Trophoblast cell (in vitro differentiated cells and primary cell): ENCODE measurements at regions not wholly inside any gene's neighbourhood (a gene's known extent, or its start where the extent isn't known, plus 50 kb on each side); places are given as distances from the start of the nearest gene placed in this dataset.

Experiments used
- DNase-seq, 2 donors: peaks; one replicate each; pipeline ENCODE4 v3.0.0-alpha.2; 2016
- H2AFZ ChIP-seq: 2 replicates; pipeline ENCODE4 v1.6.1; 2013; ENCODE audit warnings: low read length, moderate library complexity, mild to moderate bottlenecking; ENCODE audit not compliant: insufficient read depth, poor library complexity
- H2AK5ac ChIP-seq: 2 replicates; pipeline ENCODE4 v1.6.1; 2013; ENCODE audit warnings: mild to moderate bottlenecking, low read length
- H2BK120ac ChIP-seq: 2 replicates; pipeline ENCODE4 v1.6.1; 2013; ENCODE audit warnings: low read length, mild to moderate bottlenecking, moderate library complexity; ENCODE audit not compliant: insufficient read depth, poor library complexity
- H2BK12ac ChIP-seq: 2 replicates; pipeline ENCODE4 v1.6.1; 2013; ENCODE audit warnings: mild to moderate bottlenecking, low read length, moderate library complexity
- H2BK5ac ChIP-seq: 2 replicates; pipeline ENCODE4 v1.6.1; 2013; ENCODE audit warnings: low read length, low read depth, moderate library complexity, mild to moderate bottlenecking; ENCODE audit not compliant: poor library complexity
- H3K14ac ChIP-seq: 2 replicates; pipeline ENCODE4 v1.6.1; 2013; ENCODE audit warnings: mild to moderate bottlenecking, low read length
- H3K18ac ChIP-seq: 2 replicates; pipeline ENCODE4 v1.6.1; 2013; ENCODE audit warnings: mild to moderate bottlenecking, low read length
- H3K23ac ChIP-seq: 2 replicates; pipeline ENCODE4 v1.6.1; 2013; ENCODE audit warnings: low read length
- H3K27ac ChIP-seq: 2 replicates; pipeline ENCODE4 v1.5.1; 2013; ENCODE audit warnings: low read depth, mild to moderate bottlenecking, inconsistent platforms, low read length, moderate library complexity
- H3K27me3 ChIP-seq: 2 replicates; pipeline ENCODE4 v1.6.1; 2013; ENCODE audit warnings: inconsistent platforms, mild to moderate bottlenecking, low read length, moderate library complexity; ENCODE audit not compliant: insufficient read depth
- H3K36me3 ChIP-seq, 2 experiments: 1 replicate in 1 of 2; 2 replicates in 1 of 2; pipeline ENCODE4 v1.6.1; 2013; ENCODE audit warnings: low read length in 2 of 2, mild to moderate bottlenecking in 2 of 2, moderate library complexity in 1 of 2; ENCODE audit not compliant: insufficient read depth in 2 of 2, control insufficient read depth in 1 of 2
- H3K4ac ChIP-seq: 2 replicates; pipeline ENCODE4 v1.6.1; 2013; ENCODE audit warnings: low read depth, mild to moderate bottlenecking, low read length, moderate library complexity
- H3K4me1 ChIP-seq, 2 experiments: 1 replicate in 1 of 2; 2 replicates in 1 of 2; pipeline ENCODE4 v1.6.1; 2013; ENCODE audit warnings: low read length in 2 of 2, mild to moderate bottlenecking in 2 of 2, moderate library complexity in 1 of 2; ENCODE audit not compliant: insufficient read depth in 2 of 2, control insufficient read depth in 1 of 2
- H3K4me2 ChIP-seq: 2 replicates; pipeline ENCODE4 v1.6.1; 2013; ENCODE audit warnings: inconsistent platforms, mild to moderate bottlenecking, low read length, moderate library complexity
- H3K4me3 ChIP-seq: 2 replicates; pipeline ENCODE4 v1.5.1; 2013; ENCODE audit warnings: mild to moderate bottlenecking, low read depth, low read length, inconsistent platforms
- H3K79me1 ChIP-seq: one replicate; pipeline ENCODE4 v1.6.1; 2013; ENCODE audit warnings: low read length
- H3K79me2 ChIP-seq: 2 replicates; pipeline ENCODE4 v1.6.1; 2013; ENCODE audit warnings: low read length, mild to moderate bottlenecking; ENCODE audit not compliant: control insufficient read depth, insufficient read depth, poor library complexity
- H3K9ac ChIP-seq: 2 replicates; pipeline ENCODE4 v1.6.1; 2013; ENCODE audit warnings: mild to moderate bottlenecking, low read length
- H3K9me3 ChIP-seq: 2 replicates; pipeline ENCODE4 v1.6.1; 2013; ENCODE audit warnings: low read depth, mild to moderate bottlenecking, control low read depth, inconsistent platforms, low read length; ENCODE audit not compliant: insufficient read depth
- H4K12ac ChIP-seq: 2 replicates; pipeline ENCODE4 v1.6.1; 2013; ENCODE audit warnings: low read depth, mild to moderate bottlenecking, low read length, moderate library complexity
- H4K8ac ChIP-seq: 2 replicates; pipeline ENCODE4 v1.6.1; 2013; ENCODE audit warnings: low read depth, mild to moderate bottlenecking, low read length, moderate library complexity
- H4K91ac ChIP-seq: one replicate; pipeline ENCODE4 v1.6.1; 2013; ENCODE audit warnings: low read depth, mild to moderate bottlenecking, low read length, moderate library complexity
- WGBS: extraction: QIAGEN DNeasy Blood & Tissue Kit; methylation state at CpG from one replicate; pipeline ENCODE4 v1.1.7; 2013; ENCODE audit warnings: missing lambda C conversion rate; ENCODE audit not compliant: insufficient read length, insufficient coverage; ENCODE audit errors: extremely low coverage; 5-methylcytosine and 5-hydroxymethylcytosine counted together

GRCh38 chr11:87575088-87575487 lies 537.4 kb downstream of the TMEM135 start:
- Histone ChIP-seq H3K14ac (no peak overlapping the region), H2BK120ac (no peak overlapping the region), H3K27ac (no peak overlapping the region), H3K9me3 (no peaks in the 10 kb centered on the region), H3K9ac (no peak overlapping the region), H3K4me1 (no peaks in the 10 kb centered on the region), H3K4me2 (no peak overlapping the region), H4K91ac (no peak overlapping the region), H3K79me2 (no peaks in the 10 kb centered on the region), H3K4ac (no peak overlapping the region), H4K12ac (no peak overlapping the region), H3K79me1 (no peaks in the 10 kb centered on the region), H3K36me3 (no peaks in the 10 kb centered on the region), H3K4me3 (no peak overlapping the region), H3K23ac (no peak overlapping the region), H2BK12ac (no peak overlapping the region), H3K18ac (no peak overlapping the region), H2AFZ (no peak overlapping the region), H2BK5ac (no peak overlapping the region), H2AK5ac (no peak overlapping the region), H3K27me3 (no peaks in the 10 kb centered on the region), H4K8ac (no peak overlapping the region)
- no peak for DNase-seq

- DNase-seq: no peak
- no peak overlapping the region for H3K23ac ChIP-seq
Measured at GRCh38 chr11:87574193-87574592, 536.5 kb downstream of the TMEM135 start.

GRCh38 chr11:87573708-87574107 lies 536.0 kb downstream of the TMEM135 start:
- Histone ChIP-seq H3K79me1 (no peaks in the 10 kb centered on the region), H3K9ac (peak overlapping the region; percentile 9), H3K4ac (no peak overlapping the region), H3K4me1 (no peaks in the 10 kb centered on the region), H3K14ac (no peak overlapping the region), H2BK12ac (no peak overlapping the region), H3K79me2 (no peaks in the 10 kb centered on the region), H2AK5ac (no peak overlapping the region), H2BK5ac (no peak overlapping the region), H2AFZ (no peak overlapping the region), H3K27ac (no peak overlapping the region), H3K4me2 (no peak overlapping the region), H2BK120ac (no peak overlapping the region), H4K8ac (no peak overlapping the region), H4K12ac (no peak overlapping the region), H3K23ac (no peak overlapping the region), H3K18ac (no peak overlapping the region), H3K4me3 (no peak overlapping the region), H4K91ac (no peak overlapping the region), H3K9me3 (no peaks in the 10 kb centered on the region), H3K36me3 (no peaks in the 10 kb centered on the region), H3K27me3 (no peaks in the 10 kb centered on the region)
- WGBS: no CpG with 5 or more reads among the region's 1 CpG
- DNase-seq: no peak

More at GRCh38 chr11:87574193-87574592, 536.5 kb downstream of the TMEM135 start:
- Histone ChIP-seq H3K27me3 (no peaks in the 10 kb centered on the region), H2BK120ac (no peak overlapping the region), H3K18ac (no peak overlapping the region), H3K79me1 (no peaks in the 10 kb centered on the region), H2AK5ac (no peak overlapping the region), H3K36me3 (no peaks in the 10 kb centered on the region), H2BK5ac (no peak overlapping the region), H4K91ac (no peak overlapping the region), H3K9me3 (no peaks in the 10 kb centered on the region), H3K4ac (no peak overlapping the region), H3K14ac (no peak overlapping the region), H3K27ac (no peak overlapping the region), H4K12ac (no peak overlapping the region), H2AFZ (no peak overlapping the region), H3K4me3 (no peak overlapping the region), H3K79me2 (no peaks in the 10 kb centered on the region), H3K4me2 (no peak overlapping the region), H3K4me1 (no peaks in the 10 kb centered on the region), H2BK12ac (no peak overlapping the region), H4K8ac (no peak overlapping the region), H3K9ac (no peak overlapping the region)

- H3K9me3 ChIP-seq: no peaks in the 10 kb centered on the region
- H2BK12ac ChIP-seq: no peak overlapping the region
Measured at GRCh38 chr11:87572881-87573280, 535.1 kb downstream of the TMEM135 start.

GRCh38 chr11:87560352-87560751 lies 522.6 kb downstream of the TMEM135 start:
- Histone ChIP-seq H3K4ac (no peak overlapping the region), H2BK5ac (no peak overlapping the region), H2BK12ac (no peak overlapping the region), H3K79me1 (no peaks in the 10 kb centered on the region), H4K8ac (no peak overlapping the region), H3K27ac (no peak overlapping the region), H3K4me3 (no peak overlapping the region), H2BK120ac (no peak overlapping the region), H4K12ac (no peak overlapping the region), H3K23ac (no peak overlapping the region), H3K79me2 (no peaks in the 10 kb centered on the region), H2AK5ac (no peak overlapping the region), H3K9ac (no peak overlapping the region), H3K14ac (no peak overlapping the region), H3K36me3 (no peaks in the 10 kb centered on the region), H3K18ac (no peak overlapping the region), H3K9me3 (no peaks in the 10 kb centered on the region), H3K4me1 (no peaks in the 10 kb centered on the region), H4K91ac (no peak overlapping the region), H2AFZ (no peak overlapping the region), H3K4me2 (no peak overlapping the region), H3K27me3 (no peaks in the 10 kb centered on the region)
- WGBS: no CpG with 5 or more reads among the region's 1 CpG
- DNase-seq: no peak

More at GRCh38 chr11:87572881-87573280, 535.1 kb downstream of the TMEM135 start:
- Histone ChIP-seq H3K36me3 (no peaks in the 10 kb centered on the region), H3K27me3 (no peaks in the 10 kb centered on the region), H3K4me2 (no peak overlapping the region), H4K8ac (no peak overlapping the region), H3K79me2 (no peaks in the 10 kb centered on the region), H3K27ac (no peak overlapping the region), H2AK5ac (no peak overlapping the region), H4K91ac (no peak overlapping the region), H2BK120ac (no peak overlapping the region), H3K4me3 (no peak overlapping the region), H4K12ac (no peak overlapping the region), H3K79me1 (no peaks in the 10 kb centered on the region), H2AFZ (no peak overlapping the region), H3K4me1 (no peaks in the 10 kb centered on the region), H3K23ac (no peak overlapping the region), H3K4ac (no peak overlapping the region), H3K14ac (no peak overlapping the region), H2BK5ac (no peak overlapping the region), H3K9ac (no peak overlapping the region), H3K18ac (no peak overlapping the region)
- no peak for DNase-seq
